ENCODE measurements at regions not wholly inside any gene's neighbourhood (a gene's known extent, or its start where the extent isn't known, plus 50 kb on each side); places are given as distances from the start of the nearest gene placed in this dataset.
"Not testable (repeated sequence)": the region's sequence is repeated elsewhere in the genome, so short reads cannot be mapped to it uniquely, and the experiment has no call there.

- no peak overlapping the region for H3K4me3 ChIP-seq (ENCODE audit: low read depth, low read length)
These were observed 1829.0 kb upstream of the MIR17HG start for GRCh38 chr13:89518289-89519077.

GRCh38 chr13:89520468-89520867 lies 1827.0 kb upstream of the MIR17HG start:
- no peak overlapping the region for H3K4me3 ChIP-seq (ENCODE audit: low read depth, low read length)

- not testable (repeated sequence) for H3K4me3 ChIP-seq (ENCODE audit: low read depth, low read length)
These were observed 1825.8 kb upstream of the MIR17HG start for GRCh38 chr13:89521672-89522071.

GRCh38 chr13:89541091-89542030 lies 1806.1 kb upstream of the MIR17HG start:
- H3K4me3 ChIP-seq (ENCODE audit: low read depth, low read length), result no peak overlapping the region

- no peak overlapping the region for H3K4me3 ChIP-seq (ENCODE audit: low read depth, low read length)
These were observed 1796.5 kb upstream of the MIR17HG start for GRCh38 chr13:89550938-89551337.

GRCh38 chr13:89554801-89555200 lies 1792.7 kb upstream of the MIR17HG start:
- H3K4me3 ChIP-seq (ENCODE audit: low read depth, low read length), result no peak overlapping the region

- H3K4me3 ChIP-seq (ENCODE audit: low read depth, low read length), result no peak overlapping the region
These were observed 1781.9 kb upstream of the MIR17HG start for GRCh38 chr13:89565476-89566100.

- H3K4me3 ChIP-seq (ENCODE audit: low read depth, low read length), result no peak overlapping the region
These were observed 1780.5 kb upstream of the MIR17HG start for GRCh38 chr13:89567025-89567424.

- H3K4me3 ChIP-seq (ENCODE audit: low read depth, low read length), result no peak overlapping the region
These were observed 1779.2 kb upstream of the MIR17HG start for GRCh38 chr13:89568276-89568675.

GRCh38 chr13:89568746-89569145 lies 1778.7 kb upstream of the MIR17HG start:
- no peak overlapping the region for H3K4me3 ChIP-seq (ENCODE audit: low read depth, low read length)

- H3K4me3 ChIP-seq (ENCODE audit: low read depth, low read length), result no peak overlapping the region
These were observed 1775.8 kb upstream of the MIR17HG start for GRCh38 chr13:89571676-89572075.

GRCh38 chr13:89574077-89574476 lies 1773.4 kb upstream of the MIR17HG start:
- no peak overlapping the region for H3K4me3 ChIP-seq (ENCODE audit: low read depth, low read length)

- no peak overlapping the region for H3K4me3 ChIP-seq (ENCODE audit: low read depth, low read length)
These were observed 1770.2 kb upstream of the MIR17HG start for GRCh38 chr13:89577301-89577700.

- no peak overlapping the region for H3K4me3 ChIP-seq (ENCODE audit: low read depth, low read length)
These were observed 1763.3 kb upstream of the MIR17HG start for GRCh38 chr13:89584058-89584620.

- no peak overlapping the region for H3K4me3 ChIP-seq (ENCODE audit: low read depth, low read length)
These were observed 1744.8 kb upstream of the MIR17HG start for GRCh38 chr13:89602655-89603054.

GRCh38 chr13:89603187-89603586 lies 1744.3 kb upstream of the MIR17HG start:
- no peak overlapping the region for H3K4me3 ChIP-seq (ENCODE audit: low read depth, low read length)

GRCh38 chr13:89609318-89609717 lies 1738.2 kb upstream of the MIR17HG start:
- H3K4me3 ChIP-seq (ENCODE audit: low read depth, low read length), result no peak overlapping the region

- H3K4me3 ChIP-seq (ENCODE audit: low read depth, low read length), result no peak overlapping the region
These were observed 1737.2 kb upstream of the MIR17HG start for GRCh38 chr13:89610331-89610730.

- no peak overlapping the region for H3K4me3 ChIP-seq (ENCODE audit: low read depth, low read length)
These were observed 1736.6 kb upstream of the MIR17HG start for GRCh38 chr13:89610881-89611280.

- no peak overlapping the region for H3K4me3 ChIP-seq (ENCODE audit: low read depth, low read length)
These were observed 1719.5 kb upstream of the MIR17HG start for GRCh38 chr13:89627996-89628395.

- H3K4me3 ChIP-seq (ENCODE audit: low read depth, low read length), result no peak overlapping the region
These were observed 1718.9 kb upstream of the MIR17HG start for GRCh38 chr13:89628567-89628966.

All from iPS-11a (cell line).